Breast epithelium (tissue), 3 donors: ENCODE measurements at regions not wholly inside any gene's neighbourhood (a gene's known extent, or its start where the extent isn't known, plus 50 kb on each side); places are given as distances from the start of the nearest gene placed in this dataset.

Experiments used
- POLR2A ChIP-seq: fragments of 450-650 bp; IDR thresholded peaks from one replicate; pipeline ENCODE4 v1.6.1; 2016; ENCODE audit warnings: antibody characterized with exemption, mild to moderate bottlenecking, moderate library complexity
- POLR2AphosphoS5 ChIP-seq, 3 donors: sonication (generic); formaldehyde crosslinking; IDR thresholded peaks; one replicate each; pipeline ENCODE4 v1.6.1; 2017; ENCODE audit warnings: antibody characterized with exemption in 3 of 3
- TF ChIP-seq, protein P1 (sequence below), 3 donors: fragments of 450-650 bp; IDR thresholded peaks; one replicate each; pipeline ENCODE4 v1.5.1; 2016 to 2017; ENCODE audit warnings: antibody characterized with exemption in 3 of 3, mild to moderate bottlenecking in 3 of 3, moderate library complexity in 3 of 3

DNA sequence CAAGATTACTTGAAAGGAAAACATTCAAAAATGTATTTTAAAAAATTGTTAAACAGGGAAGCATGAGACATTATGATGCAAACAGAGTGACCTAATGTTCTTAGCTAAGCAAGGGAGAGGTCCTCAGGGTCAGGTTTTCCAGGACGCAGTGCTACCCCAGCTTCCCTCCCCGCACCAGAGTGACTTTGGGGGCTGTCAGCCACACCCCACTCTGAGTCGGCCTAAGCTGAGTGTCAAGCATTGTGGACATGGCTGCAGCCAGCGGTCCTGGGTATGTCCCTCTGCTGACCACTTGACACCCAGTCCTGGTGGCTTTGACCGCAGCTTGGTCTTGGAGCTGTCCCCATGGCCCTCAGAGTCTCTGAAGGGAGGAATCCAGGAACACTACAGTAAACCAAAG lies 54.9 kb upstream of the CD93 start:
- TF ChIP-seq POLR2A = no peak
- TF ChIP-seq, protein P1, sequence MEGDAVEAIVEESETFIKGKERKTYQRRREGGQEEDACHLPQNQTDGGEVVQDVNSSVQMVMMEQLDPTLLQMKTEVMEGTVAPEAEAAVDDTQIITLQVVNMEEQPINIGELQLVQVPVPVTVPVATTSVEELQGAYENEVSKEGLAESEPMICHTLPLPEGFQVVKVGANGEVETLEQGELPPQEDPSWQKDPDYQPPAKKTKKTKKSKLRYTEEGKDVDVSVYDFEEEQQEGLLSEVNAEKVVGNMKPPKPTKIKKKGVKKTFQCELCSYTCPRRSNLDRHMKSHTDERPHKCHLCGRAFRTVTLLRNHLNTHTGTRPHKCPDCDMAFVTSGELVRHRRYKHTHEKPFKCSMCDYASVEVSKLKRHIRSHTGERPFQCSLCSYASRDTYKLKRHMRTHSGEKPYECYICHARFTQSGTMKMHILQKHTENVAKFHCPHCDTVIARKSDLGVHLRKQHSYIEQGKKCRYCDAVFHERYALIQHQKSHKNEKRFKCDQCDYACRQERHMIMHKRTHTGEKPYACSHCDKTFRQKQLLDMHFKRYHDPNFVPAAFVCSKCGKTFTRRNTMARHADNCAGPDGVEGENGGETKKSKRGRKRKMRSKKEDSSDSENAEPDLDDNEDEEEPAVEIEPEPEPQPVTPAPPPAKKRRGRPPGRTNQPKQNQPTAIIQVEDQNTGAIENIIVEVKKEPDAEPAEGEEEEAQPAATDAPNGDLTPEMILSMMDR (IDR thresholded peaks at IDR 0.05) = no peak
- TF ChIP-seq POLR2AphosphoS5 (IDR thresholded peaks at IDR 0.05) = no peak
